MM.1S (cell line): ENCODE measurements at regions not wholly inside any gene's neighbourhood (a gene's known extent, or its start where the extent isn't known, plus 50 kb on each side); places are given as distances from the start of the nearest gene placed in this dataset.

ENCODE experiments used
- DNase-seq: peaks from one replicate; pipeline ENCODE4 v3.0.0-alpha.2; 2015
- H2AFZ ChIP-seq: fragments of 300-600 bp; sonication (generic); 2 replicates; pipeline ENCODE4 v1.6.0; 2016; ENCODE audit warnings: antibody characterized with exemption, low read length
- H3F3A ChIP-seq: fragments of 300-600 bp; sonication (generic); 2 replicates; pipeline ENCODE4 v1.6.1; 2016; ENCODE audit warnings: mild to moderate bottlenecking, antibody characterized with exemption, low read length, moderate library complexity, mixed read lengths; ENCODE audit not compliant: insufficient read depth
- H3K27ac ChIP-seq: fragments of 300-600 bp; sonication (generic); 2 replicates; pipeline ENCODE4 v1.5.1; 2016; ENCODE audit warnings: mild to moderate bottlenecking, low read length
- H3K27me3 ChIP-seq: fragments of 300-600 bp; sonication (generic); replicated peaks from 2 replicates; pipeline ENCODE4 v1.6.0; 2016; ENCODE audit warnings: low read length; ENCODE audit not compliant: insufficient read depth
- H3K36me3 ChIP-seq: fragments of 300-600 bp; sonication (generic); replicated peaks from 2 replicates; pipeline ENCODE4 v1.6.1; 2016; ENCODE audit warnings: mild to moderate bottlenecking, low read length, mixed read lengths; ENCODE audit not compliant: insufficient read depth
- H3K4me1 ChIP-seq: fragments of 300-600 bp; sonication (generic); 2 replicates; pipeline ENCODE4 v1.6.1; 2016; ENCODE audit warnings: low read length, mixed read lengths
- H3K4me2 ChIP-seq: fragments of 300-600 bp; sonication (generic); 2 replicates; pipeline ENCODE4 v1.6.0; 2016; ENCODE audit warnings: low read depth, low read length
- H3K4me3 ChIP-seq: fragments of 300-600 bp; sonication (generic); 2 replicates; pipeline ENCODE4 v1.5.1; 2016; ENCODE audit warnings: low read length, mixed read lengths
- H3K79me2 ChIP-seq: fragments of 300-600 bp; sonication (generic); 2 replicates; pipeline ENCODE4 v1.6.1; 2016; ENCODE audit warnings: mixed run types, low read length, mixed read lengths
- H3K9ac ChIP-seq: fragments of 300-600 bp; sonication (generic); 2 replicates; pipeline ENCODE4 v1.6.1; 2016; ENCODE audit warnings: low read length, mixed read lengths
- H3K9me2 ChIP-seq: fragments of 300-600 bp; sonication (generic); replicated peaks from 2 replicates; pipeline ENCODE4 v1.6.1; 2016; ENCODE audit warnings: mild to moderate bottlenecking, low read length, mixed read lengths; ENCODE audit not compliant: insufficient read depth
- H3K9me3 ChIP-seq: fragments of 300-600 bp; sonication (generic); replicated peaks from 2 replicates; pipeline ENCODE4 v1.6.1; 2016; ENCODE audit warnings: mild to moderate bottlenecking, low read length, mixed read lengths; ENCODE audit not compliant: insufficient read depth
- H4K20me1 ChIP-seq: fragments of 300-600 bp; sonication (generic); 2 replicates; pipeline ENCODE4 v1.6.1; 2016; ENCODE audit warnings: mild to moderate bottlenecking, low read length, moderate library complexity, mixed read lengths; ENCODE audit not compliant: insufficient read depth
- CTCF ChIP-seq: fragments of 300-600 bp; sonication (generic); IDR thresholded peaks from 2 replicates; pipeline ENCODE4 v1.5.1; 2016; ENCODE audit warnings: antibody characterized with exemption, low read length, mixed read lengths
- EZH2 ChIP-seq: fragments of 300-600 bp; sonication (generic); optimal IDR thresholded peaks from 2 replicates; pipeline ENCODE3; 2017; ENCODE audit warnings: low read depth, mild to moderate bottlenecking, antibody characterized with exemption, low read length, mixed read lengths
- EZH2phosphoT487 ChIP-seq: fragments of 300-600 bp; sonication (generic); IDR thresholded peaks from 2 replicates; pipeline ENCODE4 v1.6.1; 2018; ENCODE audit warnings: antibody characterized with exemption, low read length

GRCh38 chr14:84458881-84459280 is 1071.1 kb upstream of the FLRT2 start:
- no peak overlapping the region for H3K4me2 ChIP-seq
- H3K9ac ChIP-seq: no peak overlapping the region
- no peak for TF ChIP-seq CTCF
- TF ChIP-seq EZH2phosphoT487: no peak
- TF ChIP-seq EZH2: no peak
- H3K79me2 ChIP-seq: no peaks in the 10 kb centered on the region
- no peaks in the 10 kb centered on the region for H3K9me2 ChIP-seq
- no peak overlapping the region for H2AFZ ChIP-seq
- H3K9me3 ChIP-seq: no peaks in the 10 kb centered on the region
- H4K20me1 ChIP-seq: no peaks in the 10 kb centered on the region
- no peaks in the 10 kb centered on the region for H3F3A ChIP-seq
- H3K36me3 ChIP-seq: no peaks in the 10 kb centered on the region
- no peak for DNase-seq
- no peaks in the 10 kb centered on the region for H3K27me3 ChIP-seq
- H3K27ac ChIP-seq: no peak overlapping the region
- no peaks in the 10 kb centered on the region for H3K4me1 ChIP-seq
- H3K4me3 ChIP-seq: no peak overlapping the region

- Histone ChIP-seq H3K9ac (no peak overlapping the region), H3K36me3 (no peaks in the 10 kb centered on the region), H3K4me2 (no peak overlapping the region), H4K20me1 (no peaks in the 10 kb centered on the region), H2AFZ (no peak overlapping the region), H3K4me3 (no peak overlapping the region), H3K9me3 (no peaks in the 10 kb centered on the region), H3K27ac (no peak overlapping the region), H3K4me1 (no peaks in the 10 kb centered on the region), H3K9me2 (no peaks in the 10 kb centered on the region), H3K27me3 (no peaks in the 10 kb centered on the region), H3F3A (no peaks in the 10 kb centered on the region), H3K79me2 (no peaks in the 10 kb centered on the region)
- DNase-seq: no peak
- TF ChIP-seq CTCF (no peak), EZH2 (no peak), EZH2phosphoT487 (no peak)
Observed at GRCh38 chr14:84465880-84466279, 1064.1 kb upstream of the FLRT2 start.

- Histone ChIP-seq H3K9me3 (no peaks in the 10 kb centered on the region), H3K79me2 (no peaks in the 10 kb centered on the region)
- no peak for TF ChIP-seq EZH2
- TF ChIP-seq EZH2phosphoT487: no peak
- TF ChIP-seq CTCF: no peak
Observed at GRCh38 chr14:84468153-84468552, 1061.8 kb upstream of the FLRT2 start.

GRCh38 chr14:84477996-84478395 is 1051.9 kb upstream of the FLRT2 start:
- DNase-seq: no peak
- Histone ChIP-seq H2AFZ (no peak overlapping the region), H3K27ac (no peak overlapping the region), H3K4me3 (no peak overlapping the region), H4K20me1 (no peaks in the 10 kb centered on the region), H3K9me3 (no peaks in the 10 kb centered on the region), H3K79me2 (no peaks in the 10 kb centered on the region), H3K9me2 (no peaks in the 10 kb centered on the region), H3K9ac (no peak overlapping the region), H3F3A (no peaks in the 10 kb centered on the region), H3K4me1 (no peaks in the 10 kb centered on the region), H3K36me3 (no peaks in the 10 kb centered on the region), H3K27me3 (no peaks in the 10 kb centered on the region), H3K4me2 (no peak overlapping the region)
- TF ChIP-seq CTCF: no peak
- no peak for TF ChIP-seq EZH2phosphoT487
- no peak for TF ChIP-seq EZH2

More at GRCh38 chr14:84468153-84468552, 1061.8 kb upstream of the FLRT2 start:
- Histone ChIP-seq H3K36me3 (no peaks in the 10 kb centered on the region), H3F3A (no peaks in the 10 kb centered on the region), H4K20me1 (no peaks in the 10 kb centered on the region), H2AFZ (no peak overlapping the region), H3K4me1 (no peaks in the 10 kb centered on the region), H3K27me3 (no peaks in the 10 kb centered on the region), H3K9ac (no peak overlapping the region), H3K4me2 (no peak overlapping the region), H3K9me2 (no peaks in the 10 kb centered on the region), H3K4me3 (no peak overlapping the region), H3K27ac (no peak overlapping the region)
- DNase-seq: no peak
